ENCODE measurements at regions not wholly inside any gene's neighbourhood (a gene's known extent, or its start where the extent isn't known, plus 50 kb on each side); places are given as distances from the start of the nearest gene placed in this dataset.

- TF ChIP-seq ZNF18 (tag by site-specific recombination; IDR thresholded peaks at IDR 0.05) = no peak
- TF ChIP-seq ZSCAN18 (tag by site-specific recombination; IDR thresholded peaks at IDR 0.05) = no peak
- TF ChIP-seq ZNF639 (tag by site-specific recombination; IDR thresholded peaks at IDR 0.05) = no peak
- 0 out of 2 replicates have a peak, but pooled peaks have one; percentile 17 for TF ChIP-seq ZFP69B (tag by site-specific recombination; IDR thresholded peaks at IDR 0.05)
- TF ChIP-seq ZNF623 (tag by site-specific recombination; IDR thresholded peaks at IDR 0.05) = no peak
- no peak for TF ChIP-seq ZBTB44 (tag by site-specific recombination; IDR thresholded peaks at IDR 0.05)
- peak; percentile 80 for TF ChIP-seq CTCF (tag by site-specific recombination; IDR thresholded peaks at IDR 0.05)
- peak; percentile 88; the same call in 1 of the 2 replicates for TF ChIP-seq ZNF362 (tag by site-specific recombination; IDR thresholded peaks at IDR 0.05)
- TF ChIP-seq BCL6B (tag by site-specific recombination; IDR thresholded peaks at IDR 0.05) = no peak
- peak; percentile 94 for TF ChIP-seq ZNF2 (tag by site-specific recombination; IDR thresholded peaks at IDR 0.05)
- TF ChIP-seq ZNF549 (tag by site-specific recombination; IDR thresholded peaks at IDR 0.05) = no peak
These were observed 746.6 kb downstream of the UQCRFS1 start (continued) for GRCh38 chr19:28466107-28467045.

- ChIA-PET CTCF (interaction anchor here (0.6 to 10.0 kb wide), 27 partner anchors 8 to 806 kb away, joined by 3 to 175 read pairs (median 4); no protein-coding TSS in a partner anchor), POLR2A (interaction anchor here (0.5 kb wide), 1 partner anchor 423 kb away, joined by 3 read pairs; no protein-coding TSS in a partner anchor)
- Histone ChIP-seq H3K36me3 (ENCODE audit: control insufficient read depth in 2 of 2, insufficient read depth in 1 of 2, low read length in 2 of 2) (no peaks in the 10 kb centered on the region; a peak in 1 of 3 replicates), H3K9me3 (ENCODE audit: control insufficient read depth, insufficient read depth, low read depth, low read length) (no peaks in the 10 kb centered on the region), H3K27ac (ENCODE audit: extremely low read depth, low read depth, low read length) (no peak overlapping the region), H3K4me3 (ENCODE audit: low read depth, low read length) (no peak overlapping the region), H3K4me1 (ENCODE audit: control insufficient read depth, insufficient read depth, low read length) (peaks cover 11% of the 10 kb centered on the region)
- TF ChIP-seq ZFP37 (tag by site-specific recombination; IDR thresholded peaks at IDR 0.05) (no peak), ZNF391 (tag by site-specific recombination; IDR thresholded peaks at IDR 0.05; ENCODE audit: borderline replicate concordance, low read depth) (no peak), SP7 (tag by site-specific recombination; IDR thresholded peaks at IDR 0.05) (no peak), ZNF211 (tag by site-specific recombination; IDR thresholded peaks at IDR 0.05; ENCODE audit: low read depth) (no peak), ZNF645 (tag by site-specific recombination; IDR thresholded peaks at IDR 0.05) (no peak), ZNF777 (tag by site-specific recombination; IDR thresholded peaks at IDR 0.05; ENCODE audit: borderline replicate concordance) (no peak), ZNF513 (tag by site-specific recombination; IDR thresholded peaks at IDR 0.05) (peak; percentile 88), ZNF366 (tag by site-specific recombination; conservative IDR thresholded peaks at IDR 0.05) (peak; percentile 81)
These were observed 747.4 kb downstream of the UQCRFS1 start for GRCh38 chr19:28465371-28466086.
